Astrocyte of the cerebellum (primary cell): ENCODE measurements at regions not wholly inside any gene's neighbourhood (a gene's known extent, or its start where the extent isn't known, plus 50 kb on each side); places are given as distances from the start of the nearest gene placed in this dataset.
"Not testable (repeated sequence)": the region's sequence is repeated elsewhere in the genome, so short reads cannot be mapped to it uniquely, and the experiment has no call there.

Experiments
- DNase-seq: peaks from one replicate; pipeline ENCODE4 v3.0.0-alpha.2; 2011; ENCODE audit warnings: low read depth
- H3K4me3 ChIP-seq: 2 replicates; pipeline ENCODE4 v1.5.1; 2011; ENCODE audit warnings: mild to moderate bottlenecking, low read depth, low read length, moderate library complexity
- CTCF ChIP-seq: IDR thresholded peaks from 2 replicates; pipeline ENCODE4 v1.5.1; 2012; ENCODE audit warnings: low read length, low read depth, moderate library complexity, mild to moderate bottlenecking; ENCODE audit errors: missing control alignments
- in situ Hi-C: cut with HindIII; loops from 2 replicates; pipeline ENCODE4 v1.10.0; 2017; ENCODE audit warnings: low sequenced_read_pairs

- no peak for TF ChIP-seq CTCF
- H3K4me3 ChIP-seq: no peak overlapping the region
- DNase-seq: no peak
- in situ Hi-C loops: no loop called here
Measured at GRCh38 chr5:9733486-9733885, 103.3 kb upstream of the TAS2R1 start.

GRCh38 chr5:9731159-9731558 lies 101.0 kb upstream of the TAS2R1 start:
- in situ Hi-C loops: no loop called here
- DNase-seq: no peak
- H3K4me3 ChIP-seq: no peak overlapping the region
- TF ChIP-seq CTCF: no peak

GRCh38 chr5:9728261-9728660 lies 98.1 kb upstream of the TAS2R1 start:
- in situ Hi-C loops: no loop called here
- no peak for TF ChIP-seq CTCF
- H3K4me3 ChIP-seq: no peak overlapping the region
- DNase-seq: no peak

GRCh38 chr5:9726931-9727330 lies 96.8 kb upstream of the TAS2R1 start:
- no peak for DNase-seq
- no peak overlapping the region for H3K4me3 ChIP-seq
- in situ Hi-C loops: no loop called here
- no peak for TF ChIP-seq CTCF

- H3K4me3 ChIP-seq, DNase-seq, in situ Hi-C loops: not testable (repeated sequence)
Measured at GRCh38 chr5:9725265-9725664, 95.1 kb upstream of the TAS2R1 start.

GRCh38 chr5:9724707-9725106 lies 94.6 kb upstream of the TAS2R1 start:
- no peak for DNase-seq
- in situ Hi-C loops: no loop called here
- no peak overlapping the region for H3K4me3 ChIP-seq
- TF ChIP-seq CTCF: no peak

- no peak overlapping the region for H3K4me3 ChIP-seq
- no peak for DNase-seq
- no peak for TF ChIP-seq CTCF
- in situ Hi-C loops: no loop called here
Measured at GRCh38 chr5:9722601-9723180, 92.5 kb upstream of the TAS2R1 start.
